ENCODE measurements at regions not wholly inside any gene's neighbourhood (a gene's known extent, or its start where the extent isn't known, plus 50 kb on each side); places are given as distances from the start of the nearest gene placed in this dataset.
A peak's percentile ranks its signal among the peaks of the same experiment; 100 is the strongest.

- H3K36me3 ChIP-seq, result no peaks in the 10 kb centered on the region
- no peak for DNase-seq (ENCODE audit: extremely low spot score)
- no peaks in the 10 kb centered on the region for H3K27me3 ChIP-seq
- H3K4me3 ChIP-seq, result no peak overlapping the region
- H3K4me1 ChIP-seq, result peaks cover 21 to 45% (median 40%) of the 10 kb centered on the region in 4 donors
- WGBS, result 86% methylated on average over 2 of the region's 2 CpGs
- no peak overlapping the region for H3K27ac ChIP-seq (replicated peaks in 1 of 4)
- intact Hi-C loops (cut with DNase I), result no loop called here
- H3K9me3 ChIP-seq, result no peaks in the 10 kb centered on the region
- TF ChIP-seq POLR2AphosphoS5 (IDR thresholded peaks at IDR 0.05) (no peak), EP300 (IDR thresholded peaks at IDR 0.05) (no peak), POLR2A (IDR thresholded peaks at IDR 0.05; ENCODE audit: low read depth) (no peak), CTCF (IDR thresholded peaks at IDR 0.05) (no peak)
Measured at GRCh38 chr11:86745571-86745970, 54.8 kb upstream of the PRSS23 start.

- peaks cover 32 to 61% (median 59%) of the 10 kb centered on the region in 4 donors for H3K4me1 ChIP-seq
- TF ChIP-seq POLR2A (IDR thresholded peaks at IDR 0.05; ENCODE audit: low read depth) (no peak), POLR2AphosphoS5 (IDR thresholded peaks at IDR 0.05) (peak; percentile 68 to 75), CTCF (IDR thresholded peaks at IDR 0.05) (no peak), EP300 (IDR thresholded peaks at IDR 0.05) (no peak)
Measured at GRCh38 chr11:86743223-86744118, 56.9 kb upstream of the PRSS23 start.

DNA sequence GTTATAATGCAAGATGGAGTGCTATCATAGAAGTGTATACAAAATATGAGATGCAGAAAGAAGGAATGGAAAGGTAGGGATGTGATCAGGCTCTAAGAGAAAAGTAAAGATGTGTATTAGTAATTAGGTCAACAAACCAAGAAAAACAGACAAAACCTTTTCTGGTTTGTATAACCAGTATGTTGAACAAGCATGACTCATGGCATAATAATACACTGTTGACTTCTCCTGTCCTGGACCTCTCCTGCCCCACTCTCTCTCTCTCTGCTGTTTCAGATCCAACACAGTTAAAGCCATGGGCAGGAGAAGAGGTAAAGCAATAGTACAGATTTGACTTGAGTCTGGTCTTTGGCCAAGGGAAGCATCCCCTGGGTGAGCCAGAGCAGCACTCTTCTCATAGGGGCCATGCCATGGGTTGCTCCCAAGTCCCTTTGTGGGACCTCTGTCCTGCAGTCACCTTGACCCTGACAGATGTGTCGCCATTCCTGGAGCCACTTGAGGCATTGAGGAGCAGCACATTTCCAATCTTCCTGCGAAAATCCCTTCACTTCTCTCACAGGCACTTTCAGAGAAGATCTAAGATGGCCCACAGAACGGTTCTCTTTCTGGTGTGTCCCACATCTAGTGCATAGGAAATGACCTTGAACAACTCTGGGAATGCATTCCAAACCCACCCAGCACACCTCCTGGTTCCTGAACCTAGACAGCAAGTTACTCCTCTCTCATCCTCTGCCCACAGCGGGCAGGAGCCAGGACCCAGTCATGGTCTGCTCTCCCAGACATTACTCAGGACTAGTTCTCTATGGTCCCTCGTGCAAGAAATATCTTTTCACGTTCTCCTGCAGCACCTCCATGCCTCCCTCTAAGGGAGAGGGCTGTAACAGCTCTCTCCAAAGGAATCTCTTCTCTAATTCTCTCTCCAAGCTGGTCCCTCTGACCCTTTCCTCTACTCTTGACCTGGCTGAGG is 58.2 kb upstream of the PRSS23 start:
- intact Hi-C loops (cut with DNase I), result loop anchor here (5.0 kb wide), 2 partner anchors 45 to 60 kb away; partner anchors contain the start of gene PRSS23
- Histone ChIP-seq H3K4me3 (no peak overlapping the region), H3K27ac (replicated peaks in 1 of 4) (peak overlapping the region; percentile 91 to 94 (median 92)), H3K4me1 (peaks cover 44 to 74% (median 70%) of the 10 kb centered on the region in 4 donors), H3K36me3 (no peaks in the 10 kb centered on the region), H3K27me3 (no peaks in the 10 kb centered on the region), H3K9me3 (no peaks in the 10 kb centered on the region)
- DNase-seq (ENCODE audit: extremely low spot score), result no peak
- 97% methylated on average over 6 of the region's 6 CpGs for WGBS
- no peak for TF ChIP-seq POLR2A (IDR thresholded peaks at IDR 0.05; ENCODE audit: low read depth)
- no peak for TF ChIP-seq EP300 (IDR thresholded peaks at IDR 0.05)
- no peak for TF ChIP-seq POLR2AphosphoS5 (IDR thresholded peaks at IDR 0.05)
- TF ChIP-seq CTCF (IDR thresholded peaks at IDR 0.05), result no peak

More at GRCh38 chr11:86743223-86744118, 56.9 kb upstream of the PRSS23 start:
- H3K9me3 ChIP-seq, result no peaks in the 10 kb centered on the region
- no peaks in the 10 kb centered on the region for H3K36me3 ChIP-seq
- H3K27me3 ChIP-seq, result no peaks in the 10 kb centered on the region
- no peak overlapping the region for H3K4me3 ChIP-seq
- intact Hi-C loops (cut with DNase I), result loop anchor here (5.0 kb wide), 2 partner anchors 46 to 59 kb away; partner anchors contain the start of gene PRSS23
- peak overlapping the region; percentile 91 to 94 (median 92) for H3K27ac ChIP-seq (replicated peaks in 1 of 4)
- WGBS, result 51% methylated on average over 7 of the region's 7 CpGs
- DNase-seq (ENCODE audit: extremely low spot score), result no peak

DNA sequence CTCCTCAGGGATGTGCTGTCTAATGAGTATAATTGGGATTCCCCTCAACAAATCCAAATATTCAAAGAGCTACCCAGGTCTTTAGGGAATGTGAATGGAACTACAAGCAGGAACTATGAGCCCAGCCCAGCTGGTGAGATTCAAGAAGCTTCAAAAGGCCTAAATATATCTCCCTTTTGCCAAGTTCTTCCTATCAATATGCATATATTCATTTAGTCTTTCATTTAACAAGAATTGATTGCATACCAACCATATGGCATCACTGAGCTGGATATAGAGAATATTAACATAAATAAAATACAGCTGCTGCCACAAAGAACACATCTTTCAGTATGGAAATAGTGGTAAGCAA is 58.9 kb upstream of the PRSS23 start:
- Histone ChIP-seq H3K27ac (replicated peaks in 1 of 4) (peak overlapping the region; percentile 91 to 94 (median 92)), H3K4me3 (no peak overlapping the region), H3K4me1 (peaks cover 44 to 77% (median 77%) of the 10 kb centered on the region in 4 donors), H3K9me3 (no peaks in the 10 kb centered on the region), H3K27me3 (no peaks in the 10 kb centered on the region), H3K36me3 (no peaks in the 10 kb centered on the region)
- no peak for TF ChIP-seq EP300 (IDR thresholded peaks at IDR 0.05)
- no peak for TF ChIP-seq POLR2A (IDR thresholded peaks at IDR 0.05; ENCODE audit: low read depth)
- no peak for TF ChIP-seq CTCF (IDR thresholded peaks at IDR 0.05)
- DNase-seq (ENCODE audit: extremely low spot score), result no peak
- intact Hi-C loops (cut with DNase I), result loop anchor here (5.0 kb wide), 2 partner anchors 44 to 61 kb away; partner anchors contain the start of gene PRSS23

Measured in esophagus muscularis mucosa (tissue), 4 donors.